ENCODE measurements at regions not wholly inside any gene's neighbourhood (a gene's known extent, or its start where the extent isn't known, plus 50 kb on each side); places are given as distances from the start of the nearest gene placed in this dataset.
A peak's percentile ranks its signal among the peaks of the same experiment; 100 is the strongest.

GRCh38 chr1:4974981-4975685 lies 320.7 kb downstream of the AJAP1 start:
- Histone ChIP-seq H3K4me3 (ENCODE audit: low read depth, low read length) (no peak overlapping the region), H3K27me3 (ENCODE audit: control insufficient read depth, insufficient read depth, low read length) (no peaks in the 10 kb centered on the region), H3K4me1 (ENCODE audit: control insufficient read depth, insufficient read depth, low read length) (no peaks in the 10 kb centered on the region), H3K9me3 (ENCODE audit: control insufficient read depth, insufficient read depth, low read depth, low read length) (0 out of 2 replicates have a peak, but pooled peaks cover 2% of the 10 kb centered on the region), H3K36me3 (ENCODE audit: control insufficient read depth, insufficient read depth, low read length) (no peaks in the 10 kb centered on the region), H3K9ac (ENCODE audit: low read length) (no peak overlapping the region), H3K27ac (ENCODE audit: low read depth, low read length) (no peak overlapping the region)

GRCh38 chr1:4973341-4973740 lies 318.9 kb downstream of the AJAP1 start:
- no peak overlapping the region for H3K9ac ChIP-seq (ENCODE audit: low read length)
- no peaks in the 10 kb centered on the region for H3K27me3 ChIP-seq (ENCODE audit: control insufficient read depth, insufficient read depth, low read length)
- no peak overlapping the region for H3K4me3 ChIP-seq (ENCODE audit: low read depth, low read length)
- H3K4me1 ChIP-seq (ENCODE audit: control insufficient read depth, insufficient read depth, low read length) = no peaks in the 10 kb centered on the region
- H3K36me3 ChIP-seq (ENCODE audit: control insufficient read depth, insufficient read depth, low read length) = no peaks in the 10 kb centered on the region
- no peak overlapping the region for H3K27ac ChIP-seq (ENCODE audit: low read depth, low read length)
- peaks cover 18% of the 10 kb centered on the region for H3K9me3 ChIP-seq (ENCODE audit: control insufficient read depth, insufficient read depth, low read depth, low read length)

- H3K4me1 ChIP-seq (ENCODE audit: control insufficient read depth, insufficient read depth, low read length) = no peaks in the 10 kb centered on the region
- no peaks in the 10 kb centered on the region for H3K27me3 ChIP-seq (ENCODE audit: control insufficient read depth, insufficient read depth, low read length)
- no peak overlapping the region for H3K9ac ChIP-seq (ENCODE audit: low read length)
- H3K36me3 ChIP-seq (ENCODE audit: control insufficient read depth, insufficient read depth, low read length) = no peaks in the 10 kb centered on the region
- peaks cover 23% of the 10 kb centered on the region for H3K9me3 ChIP-seq (ENCODE audit: control insufficient read depth, insufficient read depth, low read depth, low read length)
- no peak overlapping the region for H3K4me3 ChIP-seq (ENCODE audit: low read depth, low read length)
- H3K27ac ChIP-seq (ENCODE audit: low read depth, low read length) = no peak overlapping the region
Measured at GRCh38 chr1:4972761-4973320, 318.4 kb downstream of the AJAP1 start.

- Histone ChIP-seq H3K27ac (ENCODE audit: low read depth, low read length) (no peak overlapping the region), H3K27me3 (ENCODE audit: control insufficient read depth, insufficient read depth, low read length) (no peaks in the 10 kb centered on the region), H3K36me3 (ENCODE audit: control insufficient read depth, insufficient read depth, low read length) (no peaks in the 10 kb centered on the region), H3K9me3 (ENCODE audit: control insufficient read depth, insufficient read depth, low read depth, low read length) (peaks cover 24% of the 10 kb centered on the region), H3K9ac (ENCODE audit: low read length) (no peak overlapping the region), H3K4me3 (ENCODE audit: low read depth, low read length) (no peak overlapping the region), H3K4me1 (ENCODE audit: control insufficient read depth, insufficient read depth, low read length) (no peaks in the 10 kb centered on the region)
Measured at GRCh38 chr1:4971666-4972065, 317.3 kb downstream of the AJAP1 start.

- Histone ChIP-seq H3K27ac (ENCODE audit: low read depth, low read length) (no peak overlapping the region), H3K36me3 (ENCODE audit: control insufficient read depth, insufficient read depth, low read length) (no peaks in the 10 kb centered on the region), H3K27me3 (ENCODE audit: control insufficient read depth, insufficient read depth, low read length) (no peaks in the 10 kb centered on the region), H3K9ac (ENCODE audit: low read length) (no peak overlapping the region), H3K9me3 (ENCODE audit: control insufficient read depth, insufficient read depth, low read depth, low read length) (peaks cover 24% of the 10 kb centered on the region), H3K4me3 (ENCODE audit: low read depth, low read length) (no peak overlapping the region), H3K4me1 (ENCODE audit: control insufficient read depth, insufficient read depth, low read length) (peaks cover 5% of the 10 kb centered on the region)
Measured at GRCh38 chr1:4970532-4970931, 316.1 kb downstream of the AJAP1 start.

GRCh38 chr1:4969556-4970129 lies 315.2 kb downstream of the AJAP1 start:
- Histone ChIP-seq H3K9ac (ENCODE audit: low read length) (no peak overlapping the region), H3K27ac (ENCODE audit: low read depth, low read length) (no peak overlapping the region), H3K4me3 (ENCODE audit: low read depth, low read length) (no peak overlapping the region), H3K27me3 (ENCODE audit: control insufficient read depth, insufficient read depth, low read length) (no peaks in the 10 kb centered on the region), H3K36me3 (ENCODE audit: control insufficient read depth, insufficient read depth, low read length) (no peaks in the 10 kb centered on the region), H3K4me1 (ENCODE audit: control insufficient read depth, insufficient read depth, low read length) (peaks cover 14% of the 10 kb centered on the region), H3K9me3 (ENCODE audit: control insufficient read depth, insufficient read depth, low read depth, low read length) (peaks cover 24% of the 10 kb centered on the region)

- no peaks in the 10 kb centered on the region for H3K27me3 ChIP-seq (ENCODE audit: control insufficient read depth, insufficient read depth, low read length)
- H3K9me3 ChIP-seq (ENCODE audit: control insufficient read depth, insufficient read depth, low read depth, low read length) = peaks cover 24% of the 10 kb centered on the region
- H3K27ac ChIP-seq (ENCODE audit: low read depth, low read length) = peak overlapping the region; percentile 46; the same call in 1 of the 2 replicates
- no peak overlapping the region for H3K4me3 ChIP-seq (ENCODE audit: low read depth, low read length)
- H3K9ac ChIP-seq (ENCODE audit: low read length) = no peak overlapping the region
- H3K36me3 ChIP-seq (ENCODE audit: control insufficient read depth, insufficient read depth, low read length) = no peaks in the 10 kb centered on the region
- peaks cover 29% of the 10 kb centered on the region for H3K4me1 ChIP-seq (ENCODE audit: control insufficient read depth, insufficient read depth, low read length)
Measured at GRCh38 chr1:4965346-4966075, 311.1 kb downstream of the AJAP1 start.

- Histone ChIP-seq H3K9me3 (ENCODE audit: control insufficient read depth, insufficient read depth, low read depth, low read length) (peaks cover 19% of the 10 kb centered on the region), H3K4me3 (ENCODE audit: low read depth, low read length) (no peak overlapping the region), H3K9ac (ENCODE audit: low read length) (no peak overlapping the region), H3K36me3 (ENCODE audit: control insufficient read depth, insufficient read depth, low read length) (no peaks in the 10 kb centered on the region), H3K27me3 (ENCODE audit: control insufficient read depth, insufficient read depth, low read length) (no peaks in the 10 kb centered on the region), H3K27ac (ENCODE audit: low read depth, low read length) (no peak overlapping the region), H3K4me1 (ENCODE audit: control insufficient read depth, insufficient read depth, low read length) (peaks cover 29% of the 10 kb centered on the region)
Measured at GRCh38 chr1:4964634-4965345, 310.4 kb downstream of the AJAP1 start.

GRCh38 chr1:4963251-4963650 lies 308.8 kb downstream of the AJAP1 start:
- H3K9ac ChIP-seq (ENCODE audit: low read length) = no peak overlapping the region
- no peaks in the 10 kb centered on the region for H3K27me3 ChIP-seq (ENCODE audit: control insufficient read depth, insufficient read depth, low read length)
- H3K4me3 ChIP-seq (ENCODE audit: low read depth, low read length) = no peak overlapping the region

GRCh38 chr1:4962836-4963235 lies 308.4 kb downstream of the AJAP1 start:
- Histone ChIP-seq H3K27ac (ENCODE audit: low read depth, low read length) (no peak overlapping the region), H3K4me1 (ENCODE audit: control insufficient read depth, insufficient read depth, low read length) (peaks cover 29% of the 10 kb centered on the region), H3K9ac (ENCODE audit: low read length) (no peak overlapping the region), H3K9me3 (ENCODE audit: control insufficient read depth, insufficient read depth, low read depth, low read length) (peaks cover 3% of the 10 kb centered on the region; the same call in 1 of the 2 replicates), H3K27me3 (ENCODE audit: control insufficient read depth, insufficient read depth, low read length) (no peaks in the 10 kb centered on the region), H3K36me3 (ENCODE audit: control insufficient read depth, insufficient read depth, low read length) (no peaks in the 10 kb centered on the region), H3K4me3 (ENCODE audit: low read depth, low read length) (no peak overlapping the region)

More at GRCh38 chr1:4963251-4963650, 308.8 kb downstream of the AJAP1 start:
- Histone ChIP-seq H3K9me3 (ENCODE audit: control insufficient read depth, insufficient read depth, low read depth, low read length) (peaks cover 6% of the 10 kb centered on the region), H3K27ac (ENCODE audit: low read depth, low read length) (no peak overlapping the region), H3K4me1 (ENCODE audit: control insufficient read depth, insufficient read depth, low read length) (peaks cover 29% of the 10 kb centered on the region), H3K36me3 (ENCODE audit: control insufficient read depth, insufficient read depth, low read length) (no peaks in the 10 kb centered on the region)

Data from HUES6 (cell line).